IMR-90 (cell line): ENCODE measurements at regions not wholly inside any gene's neighbourhood (a gene's known extent, or its start where the extent isn't known, plus 50 kb on each side); places are given as distances from the start of the nearest gene placed in this dataset.

Source experiments
- ATAC-seq: fragments of 200-7000 bp; cut with Tn5 transposase; 2 replicates; pipeline ENCODE4 v1.9.1; 2020; ENCODE audit warnings: low read depth, mild to moderate bottlenecking, moderate library complexity
- BruUV-seq: library from RNA; stranded (reverse); fragments of 400-500 nt; replicated peaks from 2 replicates; lab custom pipeline; 2021; lab: Mats Ljungman, UMichigan
- CTCF ChIA-PET: fragments of 300-600 bp; formaldehyde crosslinking; extraction: SDS; loops from one replicate; lab custom pipeline; 2021; ENCODE audit warnings: antibody characterized with exemption; lab: Yijun Ruan, JAX
- POLR2A ChIA-PET: fragments of 300-600 bp; sonication (Branson Sonifier 250); formaldehyde crosslinking; loops from one replicate; lab custom pipeline; 2022; ENCODE audit warnings: antibody characterized with exemption; ENCODE audit not compliant: unreplicated experiment; lab: Charles Lee
- DNase-seq: peaks from one replicate; pipeline ENCODE4 v3.0.0; 2013
- H2AFZ ChIP-seq: replicated peaks from 2 replicates; pipeline ENCODE3; 2013; ENCODE audit warnings: low read length, mild to moderate bottlenecking; ENCODE audit not compliant: poor library complexity
- H2AK5ac ChIP-seq: 2 replicates; pipeline ENCODE4 v1.6.1; 2013; ENCODE audit warnings: low read depth, low read length, inconsistent platforms
- H2AK9ac ChIP-seq: replicated peaks from 2 replicates; pipeline ENCODE3; 2013; ENCODE audit warnings: mild to moderate bottlenecking, low read depth, low read length, moderate library complexity; ENCODE audit not compliant: poor library complexity
- H2BK120ac ChIP-seq: 2 replicates; pipeline ENCODE4 v1.6.1; 2013; ENCODE audit warnings: low read depth, low read length, inconsistent platforms
- H2BK15ac ChIP-seq: 3 replicates; pipeline ENCODE4 v1.6.1; 2013; ENCODE audit warnings: low read depth, low read length, inconsistent platforms
- H2BK20ac ChIP-seq: 2 replicates; pipeline ENCODE4 v1.6.1; 2013; ENCODE audit warnings: low read depth, mild to moderate bottlenecking, inconsistent platforms, low read length, moderate library complexity
- H2BK5ac ChIP-seq: 2 replicates; pipeline ENCODE4 v1.6.1; 2013; ENCODE audit warnings: mild to moderate bottlenecking, low read depth, low read length, inconsistent platforms; ENCODE audit not compliant: poor library complexity, severe bottlenecking
- H3K14ac ChIP-seq: replicated peaks from 2 replicates; pipeline ENCODE4 v1.6.1; 2013; ENCODE audit warnings: low read depth, low read length, inconsistent platforms
- H3K18ac ChIP-seq: 2 replicates; pipeline ENCODE4 v1.6.1; 2013; ENCODE audit warnings: low read depth, low read length, control low read depth
- H3K23ac ChIP-seq: 2 replicates; pipeline ENCODE4 v1.6.1; 2013; ENCODE audit warnings: low read depth, low read length, inconsistent platforms
- H3K27ac ChIP-seq: 2 replicates; pipeline ENCODE4 v1.5.1; 2013; ENCODE audit warnings: mild to moderate bottlenecking, control low read depth, low read length; ENCODE audit not compliant: insufficient read depth
- H3K27me3 ChIP-seq: 2 replicates; pipeline ENCODE4 v1.6.1; 2013; ENCODE audit warnings: low read length; ENCODE audit not compliant: control insufficient read depth, insufficient read depth
- H3K36me3 ChIP-seq: 2 replicates; pipeline ENCODE4 v1.6.1; 2013; ENCODE audit warnings: low read length, mixed read lengths; ENCODE audit not compliant: control insufficient read depth, insufficient read depth
- H3K4ac ChIP-seq: 2 replicates; pipeline ENCODE4 v1.6.1; 2013; ENCODE audit warnings: low read depth, low read length, inconsistent platforms
- H3K4me1 ChIP-seq: 2 replicates; pipeline ENCODE4 v1.6.1; 2013; ENCODE audit warnings: low read length, mixed read lengths; ENCODE audit not compliant: control insufficient read depth, insufficient read depth
- H3K4me2 ChIP-seq: 2 replicates; pipeline ENCODE4 v1.6.1; 2013; ENCODE audit warnings: low read depth, mild to moderate bottlenecking, control low read depth, low read length, moderate library complexity
- H3K4me3 ChIP-seq: 2 replicates; pipeline ENCODE4 v1.5.1; 2013; ENCODE audit warnings: low read depth, mild to moderate bottlenecking, control low read depth, low read length, moderate library complexity; ENCODE audit not compliant: insufficient read depth
- H3K56ac ChIP-seq: 2 replicates; pipeline ENCODE4 v1.6.1; 2013; ENCODE audit warnings: low read length, inconsistent platforms; ENCODE audit not compliant: insufficient read depth; ENCODE audit errors: extremely low read depth
- H3K79me1 ChIP-seq, 2 experiments: 2 replicates each; pipeline ENCODE4 v1.6.1; 2013; ENCODE audit warnings: low read length in 2 of 2, inconsistent platforms in 1 of 2, low read depth in 1 of 2
- H3K9ac ChIP-seq: 2 replicates; pipeline ENCODE4 v1.6.1; 2013; ENCODE audit warnings: low read depth, low read length, control low read depth
- H3K9me1 ChIP-seq: 2 replicates; pipeline ENCODE4 v1.6.1; 2013; ENCODE audit warnings: low read length, inconsistent platforms; ENCODE audit not compliant: insufficient read depth
- H3K9me3 ChIP-seq: 2 replicates; pipeline ENCODE4 v1.6.1; 2013; ENCODE audit warnings: low read length; ENCODE audit not compliant: control insufficient read depth, insufficient read depth
- H4K20me1 ChIP-seq: 2 replicates; pipeline ENCODE4 v1.6.1; 2013; ENCODE audit warnings: low read length, inconsistent platforms; ENCODE audit not compliant: insufficient read depth
- H4K5ac ChIP-seq: 2 replicates; pipeline ENCODE4 v1.6.1; 2013; ENCODE audit warnings: mild to moderate bottlenecking, low read depth, low read length, control low read depth
- H4K8ac ChIP-seq, 2 experiments: 2 replicates each; pipeline ENCODE4 v1.6.1; 2013; ENCODE audit warnings: low read depth in 2 of 2, low read length in 2 of 2, control low read depth in 1 of 2, inconsistent platforms in 1 of 2
- H4K91ac ChIP-seq: 2 replicates; pipeline ENCODE4 v1.6.1; 2013; ENCODE audit warnings: low read depth, low read length, inconsistent platforms; ENCODE audit not compliant: insufficient read depth
- BHLHE40 ChIP-seq: fragments of 150-350 bp; IDR thresholded peaks from 2 replicates; pipeline ENCODE4 v1.6.1; 2016; ENCODE audit warnings: mild to moderate bottlenecking, low read depth, low read length
- CEBPB ChIP-seq: IDR thresholded peaks from 2 replicates; pipeline ENCODE4 v1.6.1; 2012; ENCODE audit warnings: low read depth, low read length, improper control_type of control experiment
- CHD1 ChIP-seq: IDR thresholded peaks from 2 replicates; pipeline ENCODE4 v1.6.1; 2012; ENCODE audit warnings: low read depth, low read length, improper control_type of control experiment
- FOS ChIP-seq: fragments of 150-350 bp; IDR thresholded peaks from 2 replicates; pipeline ENCODE4 v1.6.1; 2016; ENCODE audit warnings: low read depth, low read length
- MAFK ChIP-seq: IDR thresholded peaks from 2 replicates; pipeline ENCODE4 v1.6.1; 2012; ENCODE audit warnings: low read depth, low read length, improper control_type of control experiment
- MAZ ChIP-seq: IDR thresholded peaks from 2 replicates; pipeline ENCODE4 v1.6.1; 2012; ENCODE audit warnings: low read depth, mild to moderate bottlenecking, low read length, improper control_type of control experiment, moderate library complexity, borderline replicate concordance
- MXI1 ChIP-seq: IDR thresholded peaks from 2 replicates; pipeline ENCODE4 v1.6.1; 2012; ENCODE audit warnings: low read depth, mild to moderate bottlenecking, low read length, moderate library complexity, borderline replicate concordance
- NFE2L2 ChIP-seq: fragments of 150-350 bp; IDR thresholded peaks from 2 replicates; pipeline ENCODE4 v1.6.1; 2016; ENCODE audit warnings: low read depth, mild to moderate bottlenecking, low read length
- POLR2A ChIP-seq: IDR thresholded peaks from 2 replicates; pipeline ENCODE4 v1.6.1; 2012; ENCODE audit warnings: mild to moderate bottlenecking, low read depth, low read length
- RAD21 ChIP-seq: IDR thresholded peaks from 2 replicates; pipeline ENCODE4 v1.6.1; 2012; ENCODE audit warnings: low read length, improper control_type of control experiment
- RCOR1 ChIP-seq: IDR thresholded peaks from 2 replicates; pipeline ENCODE4 v1.6.1; 2012; ENCODE audit warnings: mild to moderate bottlenecking, low read length, improper control_type of control experiment; ENCODE audit not compliant: insufficient replicate concordance
- RFX5 ChIP-seq: IDR thresholded peaks from 2 replicates; pipeline ENCODE4 v1.8.0; 2012; ENCODE audit warnings: low read depth, mild to moderate bottlenecking, low read length, moderate library complexity
- SMC3 ChIP-seq: fragments of 150-350 bp; IDR thresholded peaks from 2 replicates; pipeline ENCODE4 v1.6.1; 2016; ENCODE audit warnings: low read depth, mild to moderate bottlenecking, antibody characterized with exemption, low read length, moderate library complexity
- WGBS, 2 experiments: methylation state at CpG; one replicate each; pipeline versions ENCODE4 v1.1.5 to v1.1.7; 2013; ENCODE audit warnings: missing lambda C conversion rate in 2 of 2; ENCODE audit not compliant: insufficient read length in 1 of 2; ENCODE audit errors: extremely low coverage in 2 of 2; 5-methylcytosine and 5-hydroxymethylcytosine counted together
- dilution Hi-C: fragments of 300-500 bp; cut with HindIII; formaldehyde crosslinking; loops from one replicate; pipeline ENCODE4 v1.14.3; 2018; ENCODE audit warnings: low sequenced_read_pairs; ENCODE audit not compliant: unreplicated experiment
- in situ Hi-C: fragments of 300-500 bp; cut with MboI; formaldehyde crosslinking; loops from 3 replicates; pipeline ENCODE4 v1.14.3; 2019; ENCODE audit warnings: low sequenced_read_pairs, inconsistent platforms, mixed read lengths
- intact Hi-C: fragments of 100-400 bp; cut with micrococcal nuclease; formaldehyde crosslinking; loops from 2 replicates; pipeline ENCODE4 v1.10.0; 2022
- TF ChIP-seq, protein P1 (sequence below): conservative IDR thresholded peaks from 2 replicates; pipeline ENCODE4 v1.5.1; 2012; ENCODE audit warnings: mild to moderate bottlenecking, low read depth, low read length, improper control_type of control experiment
- TF ChIP-seq, protein P2 (sequence below): fragments of 150-350 bp; IDR thresholded peaks from 2 replicates; pipeline ENCODE4 v1.6.1; 2017; ENCODE audit warnings: mild to moderate bottlenecking, antibody characterized with exemption, low read length, low read depth
- TF ChIP-seq, protein P3 (sequence below): fragments of 150-350 bp; IDR thresholded peaks from 2 replicates; pipeline ENCODE4 v1.6.1; 2016; ENCODE audit warnings: low read depth, mild to moderate bottlenecking, low read length, moderate library complexity, borderline replicate concordance

DNA sequence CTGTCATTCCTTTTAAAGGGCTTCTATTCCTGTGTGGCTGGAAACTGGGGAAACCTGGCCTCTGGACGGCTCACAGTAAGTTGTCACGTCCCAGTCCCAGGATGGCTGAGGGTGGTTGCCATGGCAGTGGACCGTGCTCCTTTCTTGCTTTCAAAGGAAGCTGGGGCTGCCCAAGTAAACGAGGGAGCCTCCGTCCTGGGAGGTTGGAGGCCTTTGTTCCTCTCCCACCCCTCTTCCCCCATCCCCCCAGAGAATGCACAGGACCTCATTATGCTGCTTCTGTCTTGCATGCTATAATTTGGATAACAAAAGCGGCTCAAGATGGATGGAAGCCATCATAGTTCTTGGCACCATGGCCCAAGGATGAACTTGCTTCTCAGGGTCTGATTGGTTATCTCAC, 325.5 kb upstream of the HS6ST1 start:
- in situ Hi-C loops (no loop called here), dilution Hi-C loops (no loop called here), intact Hi-C loops (no loop called here)
- CTCF ChIA-PET: no interaction called here
- H2BK15ac ChIP-seq: no peak overlapping the region
- H3K79me1 ChIP-seq: no peaks in the 10 kb centered on the region
- H4K5ac ChIP-seq: no peak overlapping the region
- no peak overlapping the region for H4K8ac ChIP-seq
- no peak overlapping the region for H2BK120ac ChIP-seq
- no peak overlapping the region for H3K9ac ChIP-seq
- no peak overlapping the region for H3K56ac ChIP-seq
- no TSS peak for BruUV-seq
- no peaks in the 10 kb centered on the region; the same call in none of the 2 replicates for H3K4me1 ChIP-seq
- no peak overlapping the region for H3K14ac ChIP-seq
- H3K9me1 ChIP-seq: peaks cover 3% of the 10 kb centered on the region; the same call in 1 of the 2 replicates
- H4K20me1 ChIP-seq: no peaks in the 10 kb centered on the region
- H3K36me3 ChIP-seq: no peaks in the 10 kb centered on the region
- H3K27me3 ChIP-seq: peaks cover 31% of the 10 kb centered on the region
- H4K91ac ChIP-seq: no peak overlapping the region
- H2AK5ac ChIP-seq: no peak overlapping the region
- DNase-seq (no peak), ATAC-seq (no peak)
- H3K27ac ChIP-seq: no peak overlapping the region
- 80% methylated on average over 1 of the region's 6 CpGs; no CpG with 5 or more reads in 1 of the 2 experiments for WGBS, 2 experiments
- no peak overlapping the region for H3K4me3 ChIP-seq
- H2BK20ac ChIP-seq: no peak overlapping the region
- TF ChIP-seq POLR2A (no peak), FOS (no peak), CHD1 (no peak), MXI1 (no peak), NFE2L2 (no peak), MAZ (no peak), RAD21 (no peak), BHLHE40 (no peak), RCOR1 (no peak), MAFK (no peak), RFX5 (no peak), CEBPB (no peak), SMC3 (no peak)
- TF ChIP-seq, protein P1, sequence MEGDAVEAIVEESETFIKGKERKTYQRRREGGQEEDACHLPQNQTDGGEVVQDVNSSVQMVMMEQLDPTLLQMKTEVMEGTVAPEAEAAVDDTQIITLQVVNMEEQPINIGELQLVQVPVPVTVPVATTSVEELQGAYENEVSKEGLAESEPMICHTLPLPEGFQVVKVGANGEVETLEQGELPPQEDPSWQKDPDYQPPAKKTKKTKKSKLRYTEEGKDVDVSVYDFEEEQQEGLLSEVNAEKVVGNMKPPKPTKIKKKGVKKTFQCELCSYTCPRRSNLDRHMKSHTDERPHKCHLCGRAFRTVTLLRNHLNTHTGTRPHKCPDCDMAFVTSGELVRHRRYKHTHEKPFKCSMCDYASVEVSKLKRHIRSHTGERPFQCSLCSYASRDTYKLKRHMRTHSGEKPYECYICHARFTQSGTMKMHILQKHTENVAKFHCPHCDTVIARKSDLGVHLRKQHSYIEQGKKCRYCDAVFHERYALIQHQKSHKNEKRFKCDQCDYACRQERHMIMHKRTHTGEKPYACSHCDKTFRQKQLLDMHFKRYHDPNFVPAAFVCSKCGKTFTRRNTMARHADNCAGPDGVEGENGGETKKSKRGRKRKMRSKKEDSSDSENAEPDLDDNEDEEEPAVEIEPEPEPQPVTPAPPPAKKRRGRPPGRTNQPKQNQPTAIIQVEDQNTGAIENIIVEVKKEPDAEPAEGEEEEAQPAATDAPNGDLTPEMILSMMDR: no peak
- TF ChIP-seq, protein P2, sequence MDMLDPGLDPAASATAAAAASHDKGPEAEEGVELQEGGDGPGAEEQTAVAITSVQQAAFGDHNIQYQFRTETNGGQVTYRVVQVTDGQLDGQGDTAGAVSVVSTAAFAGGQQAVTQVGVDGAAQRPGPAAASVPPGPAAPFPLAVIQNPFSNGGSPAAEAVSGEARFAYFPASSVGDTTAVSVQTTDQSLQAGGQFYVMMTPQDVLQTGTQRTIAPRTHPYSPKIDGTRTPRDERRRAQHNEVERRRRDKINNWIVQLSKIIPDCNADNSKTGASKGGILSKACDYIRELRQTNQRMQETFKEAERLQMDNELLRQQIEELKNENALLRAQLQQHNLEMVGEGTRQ: no peak
- TF ChIP-seq, protein P3, sequence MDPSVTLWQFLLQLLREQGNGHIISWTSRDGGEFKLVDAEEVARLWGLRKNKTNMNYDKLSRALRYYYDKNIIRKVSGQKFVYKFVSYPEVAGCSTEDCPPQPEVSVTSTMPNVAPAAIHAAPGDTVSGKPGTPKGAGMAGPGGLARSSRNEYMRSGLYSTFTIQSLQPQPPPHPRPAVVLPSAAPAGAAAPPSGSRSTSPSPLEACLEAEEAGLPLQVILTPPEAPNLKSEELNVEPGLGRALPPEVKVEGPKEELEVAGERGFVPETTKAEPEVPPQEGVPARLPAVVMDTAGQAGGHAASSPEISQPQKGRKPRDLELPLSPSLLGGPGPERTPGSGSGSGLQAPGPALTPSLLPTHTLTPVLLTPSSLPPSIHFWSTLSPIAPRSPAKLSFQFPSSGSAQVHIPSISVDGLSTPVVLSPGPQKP: no peak
- H3K23ac ChIP-seq: no peak overlapping the region
- H3K4me2 ChIP-seq: no peak overlapping the region
- no peak overlapping the region for H2AFZ ChIP-seq
- POLR2A ChIA-PET: no interaction called here
- H2BK5ac ChIP-seq: no peak overlapping the region
- H3K9me3 ChIP-seq: no peaks in the 10 kb centered on the region
- H3K18ac ChIP-seq: no peak overlapping the region
- no peak overlapping the region for H2AK9ac ChIP-seq
- H3K4ac ChIP-seq: no peak overlapping the region
